Tibial artery (tissue), 4 donors: ENCODE measurements at regions not wholly inside any gene's neighbourhood (a gene's known extent, or its start where the extent isn't known, plus 50 kb on each side); places are given as distances from the start of the nearest gene placed in this dataset.
"Not testable (repeated sequence)": the region's sequence is repeated elsewhere in the genome, so short reads cannot be mapped to it uniquely, and the experiment has no call there.

Experiments
- DNase-seq, 2 donors: peaks; one replicate each; pipeline ENCODE4 v3.0.0-alpha.2; 2019
- H3K27ac ChIP-seq, 2 donors: fragments of 200-600 bp; sonication (generic) in 1 of 2; 1 replicate in 1 of 2; 2 replicates in 1 of 2; pipeline ENCODE4 v1.5.1; 2018 to 2019; ENCODE audit warnings: mild to moderate bottlenecking in 1 of 2
- H3K27me3 ChIP-seq, 2 donors: fragments of 200-600 bp; sonication (generic) in 1 of 2; one replicate each; pipeline versions ENCODE4 v1.5.1 to v1.6.0; 2016 to 2019
- H3K36me3 ChIP-seq, 3 donors: fragments of 200-600 bp; sonication (generic) in 2 of 3; one replicate each; pipeline ENCODE4 v1.5.1; 2016 to 2019; ENCODE audit warnings: mild to moderate bottlenecking in 2 of 3
- H3K4me1 ChIP-seq, 4 donors: fragments of 200-600 bp; sonication (generic) in 2 of 4; 1 replicate in 3 of 4; 2 replicates in 1 of 4; pipeline ENCODE4 v1.5.1; 2016 to 2019
- H3K4me3 ChIP-seq, 2 donors: fragments of 200-600 bp; sonication (generic) in 1 of 2; 1 replicate in 1 of 2; 2 replicates in 1 of 2; pipeline ENCODE4 v1.5.1; 2018 to 2019; ENCODE audit warnings: mild to moderate bottlenecking in 2 of 2
- H3K9me3 ChIP-seq, 3 donors: fragments of 200-600 bp; sonication (generic) in 1 of 3; one replicate each; pipeline ENCODE4 v1.5.1; 2016 to 2019
- CTCF ChIP-seq, 2 experiments: fragments of 200-600 bp in 1 of 2; fragments of 450-650 bp in 1 of 2; IDR thresholded peaks; one replicate each; pipeline ENCODE4 v1.5.1; 2017 to 2019; ENCODE audit warnings: antibody characterized with exemption in 2 of 2, mild to moderate bottlenecking in 1 of 2, moderate library complexity in 1 of 2
- intact Hi-C: fragments of 100-400 bp; cut with DNase I; formaldehyde crosslinking; loops from one replicate; pipeline ENCODE4 v1.15.0; 2023; ENCODE audit warnings: low total_unique reads

- Histone ChIP-seq H3K27me3 (peaks cover 0 to 9% of the 10 kb centered on the region in 2 donors), H3K27ac (no peak overlapping the region), H3K9me3 (no peaks in the 10 kb centered on the region), H3K4me1 (no peaks in the 10 kb centered on the region), H3K4me3 (no peak overlapping the region), H3K36me3 (no peaks in the 10 kb centered on the region)
- intact Hi-C loops = no loop called here
- no peak for DNase-seq
- TF ChIP-seq CTCF (IDR thresholded peaks at IDR 0.05) = no peak
Measured at GRCh38 chr11:71131861-71132260, 120.5 kb downstream of the SHANK2 start.

- DNase-seq = no peak
- Histone ChIP-seq H3K4me1 (no peaks in the 10 kb centered on the region), H3K4me3 (no peak overlapping the region), H3K9me3 (no peaks in the 10 kb centered on the region), H3K27ac (no peak overlapping the region), H3K36me3 (no peaks in the 10 kb centered on the region), H3K27me3 (peaks cover 0 to 9% of the 10 kb centered on the region in 2 donors)
- no peak for TF ChIP-seq CTCF (IDR thresholded peaks at IDR 0.05)
- intact Hi-C loops = no loop called here
Measured at GRCh38 chr11:71130106-71130505, 122.3 kb downstream of the SHANK2 start.

- H3K27me3 ChIP-seq = peaks cover 0 to 9% of the 10 kb centered on the region in 2 donors
- H3K4me3 ChIP-seq = no peak overlapping the region
- no peaks in the 10 kb centered on the region for H3K4me1 ChIP-seq
- H3K9me3 ChIP-seq = no peaks in the 10 kb centered on the region
- TF ChIP-seq CTCF (IDR thresholded peaks at IDR 0.05) = no peak
- no peak overlapping the region for H3K27ac ChIP-seq
- intact Hi-C loops = no loop called here
- no peaks in the 10 kb centered on the region for H3K36me3 ChIP-seq
- no peak for DNase-seq
Measured at GRCh38 chr11:71129624-71130023, 122.8 kb downstream of the SHANK2 start.

GRCh38 chr11:71127806-71128205 is 124.6 kb downstream of the SHANK2 start:
- no peaks in the 10 kb centered on the region for H3K36me3 ChIP-seq
- no peaks in the 10 kb centered on the region for H3K9me3 ChIP-seq
- H3K27me3 ChIP-seq = peaks cover 0 to 9% of the 10 kb centered on the region in 2 donors
- H3K27ac ChIP-seq = no peak overlapping the region
- no peak overlapping the region for H3K4me3 ChIP-seq
- intact Hi-C loops = no loop called here
- TF ChIP-seq CTCF (IDR thresholded peaks at IDR 0.05) = no peak
- H3K4me1 ChIP-seq = no peaks in the 10 kb centered on the region
- no peak for DNase-seq

- H3K36me3 ChIP-seq, H3K27ac ChIP-seq, H3K4me1 ChIP-seq, DNase-seq, intact Hi-C loops, H3K9me3 ChIP-seq, H3K4me3 ChIP-seq, H3K27me3 ChIP-seq: not testable (repeated sequence)
Measured at GRCh38 chr11:71126401-71126800, 126.0 kb downstream of the SHANK2 start.

- Histone ChIP-seq H3K27ac (no peak overlapping the region), H3K27me3 (peaks cover 0 to 10% of the 10 kb centered on the region in 2 donors), H3K4me1 (no peaks in the 10 kb centered on the region), H3K36me3 (no peaks in the 10 kb centered on the region), H3K4me3 (no peak overlapping the region), H3K9me3 (no peaks in the 10 kb centered on the region)
- no peak for TF ChIP-seq CTCF (IDR thresholded peaks at IDR 0.05)
- DNase-seq = no peak
- intact Hi-C loops = no loop called here
Measured at GRCh38 chr11:71125150-71125549, 127.2 kb downstream of the SHANK2 start.
